IMR-90 (cell line): ENCODE measurements at regions not wholly inside any gene's neighbourhood (a gene's known extent, or its start where the extent isn't known, plus 50 kb on each side); places are given as distances from the start of the nearest gene placed in this dataset.
A peak's percentile ranks its signal among the peaks of the same experiment; 100 is the strongest.

ENCODE experiments used
- ATAC-seq: fragments of 200-7000 bp; cut with Tn5 transposase; 2 replicates; pipeline ENCODE4 v1.9.1; 2020; ENCODE audit warnings: low read depth, mild to moderate bottlenecking, moderate library complexity
- BruUV-seq: library from RNA; stranded (reverse); fragments of 400-500 nt; replicated peaks from 2 replicates; lab custom pipeline; 2021; lab: Mats Ljungman, UMichigan
- CTCF ChIA-PET: fragments of 300-600 bp; formaldehyde crosslinking; extraction: SDS; loops from one replicate; lab custom pipeline; 2021; ENCODE audit warnings: antibody characterized with exemption; lab: Yijun Ruan, JAX
- POLR2A ChIA-PET: fragments of 300-600 bp; sonication (Branson Sonifier 250); formaldehyde crosslinking; loops from one replicate; lab custom pipeline; 2022; ENCODE audit warnings: antibody characterized with exemption; ENCODE audit not compliant: unreplicated experiment; lab: Charles Lee
- DNase-seq: peaks from one replicate; pipeline ENCODE4 v3.0.0; 2013
- H2AFZ ChIP-seq: replicated peaks from 2 replicates; pipeline ENCODE3; 2013; ENCODE audit warnings: low read length, mild to moderate bottlenecking; ENCODE audit not compliant: poor library complexity
- H2AK5ac ChIP-seq: 2 replicates; pipeline ENCODE4 v1.6.1; 2013; ENCODE audit warnings: low read depth, low read length, inconsistent platforms
- H2AK9ac ChIP-seq: replicated peaks from 2 replicates; pipeline ENCODE3; 2013; ENCODE audit warnings: mild to moderate bottlenecking, low read depth, low read length, moderate library complexity; ENCODE audit not compliant: poor library complexity
- H2BK120ac ChIP-seq: 2 replicates; pipeline ENCODE4 v1.6.1; 2013; ENCODE audit warnings: low read depth, low read length, inconsistent platforms
- H2BK15ac ChIP-seq: 3 replicates; pipeline ENCODE4 v1.6.1; 2013; ENCODE audit warnings: low read depth, low read length, inconsistent platforms
- H2BK20ac ChIP-seq: 2 replicates; pipeline ENCODE4 v1.6.1; 2013; ENCODE audit warnings: low read depth, mild to moderate bottlenecking, inconsistent platforms, low read length, moderate library complexity
- H2BK5ac ChIP-seq: 2 replicates; pipeline ENCODE4 v1.6.1; 2013; ENCODE audit warnings: mild to moderate bottlenecking, low read depth, low read length, inconsistent platforms; ENCODE audit not compliant: poor library complexity, severe bottlenecking
- H3K14ac ChIP-seq: replicated peaks from 2 replicates; pipeline ENCODE4 v1.6.1; 2013; ENCODE audit warnings: low read depth, low read length, inconsistent platforms
- H3K18ac ChIP-seq: 2 replicates; pipeline ENCODE4 v1.6.1; 2013; ENCODE audit warnings: low read depth, low read length, control low read depth
- H3K23ac ChIP-seq: 2 replicates; pipeline ENCODE4 v1.6.1; 2013; ENCODE audit warnings: low read depth, low read length, inconsistent platforms
- H3K27ac ChIP-seq: 2 replicates; pipeline ENCODE4 v1.5.1; 2013; ENCODE audit warnings: mild to moderate bottlenecking, control low read depth, low read length; ENCODE audit not compliant: insufficient read depth
- H3K27me3 ChIP-seq: 2 replicates; pipeline ENCODE4 v1.6.1; 2013; ENCODE audit warnings: low read length; ENCODE audit not compliant: control insufficient read depth, insufficient read depth
- H3K36me3 ChIP-seq: 2 replicates; pipeline ENCODE4 v1.6.1; 2013; ENCODE audit warnings: low read length, mixed read lengths; ENCODE audit not compliant: control insufficient read depth, insufficient read depth
- H3K4ac ChIP-seq: 2 replicates; pipeline ENCODE4 v1.6.1; 2013; ENCODE audit warnings: low read depth, low read length, inconsistent platforms
- H3K4me1 ChIP-seq: 2 replicates; pipeline ENCODE4 v1.6.1; 2013; ENCODE audit warnings: low read length, mixed read lengths; ENCODE audit not compliant: control insufficient read depth, insufficient read depth
- H3K4me2 ChIP-seq: 2 replicates; pipeline ENCODE4 v1.6.1; 2013; ENCODE audit warnings: low read depth, mild to moderate bottlenecking, control low read depth, low read length, moderate library complexity
- H3K4me3 ChIP-seq: 2 replicates; pipeline ENCODE4 v1.5.1; 2013; ENCODE audit warnings: low read depth, mild to moderate bottlenecking, control low read depth, low read length, moderate library complexity; ENCODE audit not compliant: insufficient read depth
- H3K56ac ChIP-seq: 2 replicates; pipeline ENCODE4 v1.6.1; 2013; ENCODE audit warnings: low read length, inconsistent platforms; ENCODE audit not compliant: insufficient read depth; ENCODE audit errors: extremely low read depth
- H3K79me1 ChIP-seq, 2 experiments: 2 replicates each; pipeline ENCODE4 v1.6.1; 2013; ENCODE audit warnings: low read length in 2 of 2, inconsistent platforms in 1 of 2, low read depth in 1 of 2
- H3K9ac ChIP-seq: 2 replicates; pipeline ENCODE4 v1.6.1; 2013; ENCODE audit warnings: low read depth, low read length, control low read depth
- H3K9me1 ChIP-seq: 2 replicates; pipeline ENCODE4 v1.6.1; 2013; ENCODE audit warnings: low read length, inconsistent platforms; ENCODE audit not compliant: insufficient read depth
- H3K9me3 ChIP-seq: 2 replicates; pipeline ENCODE4 v1.6.1; 2013; ENCODE audit warnings: low read length; ENCODE audit not compliant: control insufficient read depth, insufficient read depth
- H4K20me1 ChIP-seq: 2 replicates; pipeline ENCODE4 v1.6.1; 2013; ENCODE audit warnings: low read length, inconsistent platforms; ENCODE audit not compliant: insufficient read depth
- H4K5ac ChIP-seq: 2 replicates; pipeline ENCODE4 v1.6.1; 2013; ENCODE audit warnings: mild to moderate bottlenecking, low read depth, low read length, control low read depth
- H4K8ac ChIP-seq, 2 experiments: 2 replicates each; pipeline ENCODE4 v1.6.1; 2013; ENCODE audit warnings: low read depth in 2 of 2, low read length in 2 of 2, control low read depth in 1 of 2, inconsistent platforms in 1 of 2
- H4K91ac ChIP-seq: 2 replicates; pipeline ENCODE4 v1.6.1; 2013; ENCODE audit warnings: low read depth, low read length, inconsistent platforms; ENCODE audit not compliant: insufficient read depth
- RFX5 ChIP-seq: IDR thresholded peaks from 2 replicates; pipeline ENCODE4 v1.8.0; 2012; ENCODE audit warnings: low read depth, mild to moderate bottlenecking, low read length, moderate library complexity
- WGBS, 2 experiments: methylation state at CpG; one replicate each; pipeline versions ENCODE4 v1.1.5 to v1.1.7; 2013; ENCODE audit warnings: missing lambda C conversion rate in 2 of 2; ENCODE audit not compliant: insufficient read length in 1 of 2; ENCODE audit errors: extremely low coverage in 2 of 2; 5-methylcytosine and 5-hydroxymethylcytosine counted together
- dilution Hi-C: fragments of 300-500 bp; cut with HindIII; formaldehyde crosslinking; loops from one replicate; pipeline ENCODE4 v1.14.3; 2018; ENCODE audit warnings: low sequenced_read_pairs; ENCODE audit not compliant: unreplicated experiment
- in situ Hi-C: fragments of 300-500 bp; cut with MboI; formaldehyde crosslinking; loops from 3 replicates; pipeline ENCODE4 v1.14.3; 2019; ENCODE audit warnings: low sequenced_read_pairs, inconsistent platforms, mixed read lengths
- intact Hi-C: fragments of 100-400 bp; cut with micrococcal nuclease; formaldehyde crosslinking; loops from 2 replicates; pipeline ENCODE4 v1.10.0; 2022

GRCh38 chr1:59156526-59157199, 140.2 kb upstream of the FGGY start:
- Histone ChIP-seq H3K9me1 (peaks cover 11% of the 10 kb centered on the region), H4K91ac (peak overlapping the region; percentile 28; the same call in 1 of the 2 replicates), H3K27me3 (no peaks in the 10 kb centered on the region), H4K8ac (peak overlapping the region in 1 of 2 experiments; percentile 35; a peak in 2 of 4 replicates), H2AFZ (peak overlapping the region; percentile 78), H3K79me1 (no peaks in the 10 kb centered on the region), H2BK120ac (peak overlapping the region; percentile 59), H4K5ac (no peak overlapping the region), H3K23ac (peak overlapping the region; percentile 51), H3K9ac (no peak overlapping the region), H4K20me1 (no peaks in the 10 kb centered on the region), H3K14ac (peak overlapping the region; percentile 25), H3K18ac (no peak overlapping the region), H3K27ac (no peak overlapping the region), H2AK5ac (peak overlapping the region; percentile 39; the same call in 1 of the 2 replicates), H2BK15ac (peak overlapping the region; percentile 32; the same call in 1 of the 3 replicates), H3K4ac (peak overlapping the region; percentile 22; the same call in 1 of the 2 replicates), H3K4me3 (no peak overlapping the region), H3K56ac (no peak overlapping the region), H2BK20ac (no peak overlapping the region), H3K36me3 (no peaks in the 10 kb centered on the region), H3K4me2 (no peak overlapping the region), H3K4me1 (peaks cover 13% of the 10 kb centered on the region), H3K9me3 (no peaks in the 10 kb centered on the region), H2BK5ac (peak overlapping the region; percentile 20), H2AK9ac (no peak overlapping the region)
- DNase-seq (no peak), ATAC-seq (no peak)
- WGBS, 2 experiments = 26% methylated on average over 3 of the region's 7 CpGs; no CpG with 5 or more reads in 1 of the 2 experiments
- ChIA-PET CTCF (no interaction called here), POLR2A (interaction anchor here (0.6 kb wide), 1 partner anchor 606 kb away, joined by 12 read pairs; no protein-coding TSS in a partner anchor)
- in situ Hi-C loops = no loop called here
- BruUV-seq = no TSS peak
- dilution Hi-C loops = no loop called here
- no peak for TF ChIP-seq RFX5
- intact Hi-C loops = no loop called here
